ENCODE measurements at regions not wholly inside any gene's neighbourhood (a gene's known extent, or its start where the extent isn't known, plus 50 kb on each side); places are given as distances from the start of the nearest gene placed in this dataset.

DNA sequence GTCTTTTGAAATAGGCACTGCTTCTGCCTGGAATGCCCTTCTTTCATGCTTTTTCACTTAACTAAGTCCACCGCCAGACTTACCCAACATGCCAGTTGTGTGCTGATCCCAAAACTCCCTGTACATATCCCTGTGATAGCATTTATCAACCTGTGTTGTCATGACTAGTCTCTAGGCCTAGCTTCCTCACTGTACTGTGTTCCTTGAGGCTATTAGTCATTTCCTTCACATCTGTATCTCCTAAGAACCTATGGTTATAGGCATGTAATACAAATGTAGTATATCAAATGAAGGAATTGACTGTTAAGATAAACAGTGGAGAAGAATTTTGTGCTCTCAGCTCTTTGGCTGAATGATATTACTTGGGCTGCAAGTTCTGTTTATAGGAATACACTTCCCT is 184.3 kb downstream of the CYRIA start:
- TF ChIP-seq, protein P1, sequence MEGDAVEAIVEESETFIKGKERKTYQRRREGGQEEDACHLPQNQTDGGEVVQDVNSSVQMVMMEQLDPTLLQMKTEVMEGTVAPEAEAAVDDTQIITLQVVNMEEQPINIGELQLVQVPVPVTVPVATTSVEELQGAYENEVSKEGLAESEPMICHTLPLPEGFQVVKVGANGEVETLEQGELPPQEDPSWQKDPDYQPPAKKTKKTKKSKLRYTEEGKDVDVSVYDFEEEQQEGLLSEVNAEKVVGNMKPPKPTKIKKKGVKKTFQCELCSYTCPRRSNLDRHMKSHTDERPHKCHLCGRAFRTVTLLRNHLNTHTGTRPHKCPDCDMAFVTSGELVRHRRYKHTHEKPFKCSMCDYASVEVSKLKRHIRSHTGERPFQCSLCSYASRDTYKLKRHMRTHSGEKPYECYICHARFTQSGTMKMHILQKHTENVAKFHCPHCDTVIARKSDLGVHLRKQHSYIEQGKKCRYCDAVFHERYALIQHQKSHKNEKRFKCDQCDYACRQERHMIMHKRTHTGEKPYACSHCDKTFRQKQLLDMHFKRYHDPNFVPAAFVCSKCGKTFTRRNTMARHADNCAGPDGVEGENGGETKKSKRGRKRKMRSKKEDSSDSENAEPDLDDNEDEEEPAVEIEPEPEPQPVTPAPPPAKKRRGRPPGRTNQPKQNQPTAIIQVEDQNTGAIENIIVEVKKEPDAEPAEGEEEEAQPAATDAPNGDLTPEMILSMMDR (IDR thresholded peaks at IDR 0.05), result no peak
- TF ChIP-seq POLR2A (IDR thresholded peaks at IDR 0.05), result no peak
